MM.1S (cell line): ENCODE measurements at regions not wholly inside any gene's neighbourhood (a gene's known extent, or its start where the extent isn't known, plus 50 kb on each side); places are given as distances from the start of the nearest gene placed in this dataset.

Source experiments
- EZH2 ChIP-seq: fragments of 300-600 bp; sonication (generic); optimal IDR thresholded peaks from 2 replicates; pipeline ENCODE3; 2017; ENCODE audit warnings: low read depth, mild to moderate bottlenecking, antibody characterized with exemption, low read length, mixed read lengths
- TF ChIP-seq, protein P1 (sequence below): fragments of 300-600 bp; sonication (generic); IDR thresholded peaks from 2 replicates; pipeline ENCODE4 v1.5.1; 2016; ENCODE audit warnings: antibody characterized with exemption, low read length, mixed read lengths

GRCh38 chr6:104656235-104656634, 203.5 kb downstream of the HACE1 start:
- TF ChIP-seq, protein P1, sequence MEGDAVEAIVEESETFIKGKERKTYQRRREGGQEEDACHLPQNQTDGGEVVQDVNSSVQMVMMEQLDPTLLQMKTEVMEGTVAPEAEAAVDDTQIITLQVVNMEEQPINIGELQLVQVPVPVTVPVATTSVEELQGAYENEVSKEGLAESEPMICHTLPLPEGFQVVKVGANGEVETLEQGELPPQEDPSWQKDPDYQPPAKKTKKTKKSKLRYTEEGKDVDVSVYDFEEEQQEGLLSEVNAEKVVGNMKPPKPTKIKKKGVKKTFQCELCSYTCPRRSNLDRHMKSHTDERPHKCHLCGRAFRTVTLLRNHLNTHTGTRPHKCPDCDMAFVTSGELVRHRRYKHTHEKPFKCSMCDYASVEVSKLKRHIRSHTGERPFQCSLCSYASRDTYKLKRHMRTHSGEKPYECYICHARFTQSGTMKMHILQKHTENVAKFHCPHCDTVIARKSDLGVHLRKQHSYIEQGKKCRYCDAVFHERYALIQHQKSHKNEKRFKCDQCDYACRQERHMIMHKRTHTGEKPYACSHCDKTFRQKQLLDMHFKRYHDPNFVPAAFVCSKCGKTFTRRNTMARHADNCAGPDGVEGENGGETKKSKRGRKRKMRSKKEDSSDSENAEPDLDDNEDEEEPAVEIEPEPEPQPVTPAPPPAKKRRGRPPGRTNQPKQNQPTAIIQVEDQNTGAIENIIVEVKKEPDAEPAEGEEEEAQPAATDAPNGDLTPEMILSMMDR, result no peak
- TF ChIP-seq EZH2, result no peak
